Middle frontal gyrus (tissue), 1 donor: ENCODE measurements at regions not wholly inside any gene's neighbourhood (a gene's known extent, or its start where the extent isn't known, plus 50 kb on each side); places are given as distances from the start of the nearest gene placed in this dataset.
"Not testable (repeated sequence)": the region's sequence is repeated elsewhere in the genome, so short reads cannot be mapped to it uniquely, and the experiment has no call there.

Source experiments
- DNase-seq: peaks from one replicate; pipeline ENCODE4 v3.0.0-alpha.2; 2015; ENCODE audit warnings: low spot score; ENCODE audit errors: extremely low spot score

DNA sequence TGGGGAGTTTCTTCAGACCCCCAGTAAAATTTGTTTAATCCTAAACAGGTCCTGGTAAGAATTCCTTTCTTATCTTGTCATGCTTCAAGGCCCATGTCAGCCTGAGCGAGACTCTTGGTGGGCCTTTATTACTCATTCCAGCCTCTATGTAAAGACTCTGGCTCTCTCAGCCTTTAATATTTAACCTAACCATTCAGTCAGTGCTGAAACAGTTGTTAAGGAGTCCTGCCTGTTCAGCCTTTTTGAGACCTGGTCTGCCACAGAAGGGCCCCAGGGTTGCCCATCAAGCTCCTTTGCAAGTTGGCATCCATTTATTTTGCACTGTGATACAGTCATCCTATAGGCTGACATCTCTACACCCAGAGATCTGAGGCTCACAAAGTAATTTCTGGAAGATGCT lies 107.7 kb upstream of the VANGL1 start:
- DNase-seq, result no peak

DNA sequence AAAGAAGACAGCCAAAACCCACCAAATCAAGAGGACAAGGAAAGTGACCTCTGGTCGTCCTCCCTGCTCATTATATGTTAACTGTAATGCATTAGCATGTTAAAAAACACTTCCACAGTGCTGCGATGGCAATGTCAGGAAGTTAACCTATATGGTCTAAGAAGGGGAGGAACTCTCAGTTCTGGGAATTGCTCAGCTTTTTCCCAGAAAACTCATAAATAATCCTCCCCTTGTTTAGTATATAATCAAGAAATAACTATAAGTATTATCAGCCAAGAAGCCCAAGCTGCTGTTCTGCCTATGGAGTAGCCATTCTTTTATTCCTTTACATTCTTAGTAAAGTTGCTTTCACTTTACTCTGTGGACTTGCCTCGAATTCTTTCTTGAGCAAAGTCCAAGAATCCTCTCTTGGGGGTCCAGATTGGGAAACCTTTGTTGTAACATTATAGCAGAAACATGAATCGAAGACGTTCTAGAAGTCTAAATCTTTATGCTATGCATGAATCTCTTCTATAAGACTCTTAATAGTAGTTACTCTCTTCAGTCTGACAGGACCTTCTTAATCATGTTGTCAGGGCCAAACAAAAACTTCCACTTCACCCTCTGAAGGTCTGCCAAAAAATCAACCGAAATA lies 110.0 kb upstream of the VANGL1 start:
- no peak for DNase-seq

DNA sequence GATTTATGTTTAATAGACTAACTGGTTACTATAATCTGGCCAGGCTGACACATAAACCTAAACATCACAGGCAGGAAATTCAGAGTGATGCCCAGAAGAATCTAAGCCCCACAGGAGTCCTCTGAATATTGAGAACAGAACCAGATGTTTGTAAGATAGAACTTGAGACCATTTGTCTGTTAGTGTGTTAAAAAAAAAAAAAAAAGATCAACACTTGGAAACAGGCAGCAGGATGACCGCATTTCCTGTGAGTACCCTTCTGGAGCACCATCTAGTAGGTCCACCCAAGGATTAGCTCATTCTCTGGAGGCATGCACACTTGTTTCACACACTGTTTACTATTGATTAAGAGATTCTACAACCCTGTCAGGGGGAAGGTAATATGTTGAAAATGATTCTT lies 111.4 kb upstream of the VANGL1 start:
- no peak for DNase-seq

DNA sequence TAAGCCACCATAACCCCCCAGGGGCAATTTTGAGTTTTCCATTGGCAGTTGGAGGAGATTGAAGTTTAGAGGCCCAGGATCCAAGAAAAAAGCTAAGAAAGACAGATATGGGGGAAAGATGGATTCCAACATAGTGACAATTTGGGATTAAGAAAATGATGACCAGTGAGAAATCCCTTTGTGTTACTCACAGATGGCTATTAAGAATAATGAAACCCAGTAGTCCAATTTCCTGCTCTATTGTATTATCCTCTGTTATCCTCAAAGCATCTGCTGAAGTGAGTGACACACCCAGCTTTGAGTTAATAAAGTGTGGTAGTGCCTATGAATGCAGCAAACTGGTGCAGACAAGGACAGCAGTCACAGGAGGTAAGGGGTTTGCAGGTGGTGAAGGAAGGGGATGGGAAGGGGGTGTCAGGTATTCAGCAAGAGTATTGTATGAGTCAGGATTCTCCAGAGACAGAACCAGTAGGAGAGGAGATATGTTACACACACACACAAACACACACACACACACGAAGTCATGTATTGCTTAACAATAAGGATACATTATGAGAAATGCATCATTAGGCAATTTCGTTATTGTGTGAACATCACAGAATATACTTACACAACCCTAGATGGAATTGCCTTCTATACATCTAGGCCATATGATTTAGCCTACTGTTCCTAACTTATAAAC lies 112.4 kb upstream of the VANGL1 start:
- no peak for DNase-seq

DNA sequence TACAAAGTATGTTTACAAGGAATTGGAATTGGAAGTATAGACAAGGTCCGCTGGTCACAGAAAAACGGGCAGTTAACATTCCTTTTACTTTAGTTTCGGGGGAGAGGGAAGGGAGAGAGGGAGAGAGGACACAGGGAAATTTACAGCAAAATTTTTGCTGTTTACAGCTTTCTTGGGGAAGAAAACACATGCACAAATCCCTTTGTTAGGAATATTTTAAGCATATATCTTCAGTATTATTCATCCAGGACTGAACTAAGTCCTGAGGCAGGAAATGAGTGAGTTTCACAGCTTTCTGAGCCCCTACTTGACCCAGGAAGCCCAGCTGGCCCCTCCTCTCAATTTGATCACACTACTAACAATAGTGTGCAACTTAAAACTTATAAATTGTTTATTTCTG lies 113.4 kb upstream of the VANGL1 start:
- not testable (repeated sequence) for DNase-seq

DNA sequence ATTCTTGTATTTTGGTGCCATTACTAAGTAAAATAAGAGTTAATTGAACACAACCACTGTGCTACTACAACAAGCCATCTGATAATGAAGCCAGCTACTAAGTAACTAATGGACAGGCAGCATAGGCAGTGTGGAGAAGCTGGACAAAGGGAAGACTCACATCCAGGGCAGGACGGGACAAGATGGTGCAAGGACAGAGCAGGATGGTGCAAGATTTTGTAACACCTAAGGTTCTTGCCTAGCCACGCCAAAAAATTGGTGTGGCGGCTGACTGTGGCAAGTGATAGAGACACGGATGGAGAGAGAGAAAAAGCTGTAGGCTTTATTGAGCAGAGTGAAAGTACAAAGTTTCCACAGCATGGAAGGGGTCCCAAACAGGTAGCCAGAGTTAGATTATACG lies 114.0 kb upstream of the VANGL1 start:
- no peak for DNase-seq

DNA sequence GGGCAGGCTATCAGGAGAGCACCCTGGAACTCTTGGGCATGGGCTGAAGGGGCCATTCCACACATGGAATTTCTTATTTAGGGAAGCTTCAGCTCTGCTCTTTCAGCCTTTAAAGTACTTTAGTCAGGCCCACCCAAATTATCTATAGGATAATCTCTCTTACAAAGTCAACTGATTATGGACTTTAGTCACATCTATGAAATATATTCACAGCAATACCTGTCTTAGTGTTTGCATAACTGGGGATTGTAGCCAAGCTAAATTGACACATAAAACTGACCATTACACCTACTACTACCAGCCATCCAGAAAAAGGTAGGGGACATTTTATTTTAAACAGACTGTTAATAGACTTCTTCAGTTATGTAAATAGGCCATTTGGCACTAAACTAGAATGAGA lies 114.9 kb upstream of the VANGL1 start:
- no peak for DNase-seq

DNA sequence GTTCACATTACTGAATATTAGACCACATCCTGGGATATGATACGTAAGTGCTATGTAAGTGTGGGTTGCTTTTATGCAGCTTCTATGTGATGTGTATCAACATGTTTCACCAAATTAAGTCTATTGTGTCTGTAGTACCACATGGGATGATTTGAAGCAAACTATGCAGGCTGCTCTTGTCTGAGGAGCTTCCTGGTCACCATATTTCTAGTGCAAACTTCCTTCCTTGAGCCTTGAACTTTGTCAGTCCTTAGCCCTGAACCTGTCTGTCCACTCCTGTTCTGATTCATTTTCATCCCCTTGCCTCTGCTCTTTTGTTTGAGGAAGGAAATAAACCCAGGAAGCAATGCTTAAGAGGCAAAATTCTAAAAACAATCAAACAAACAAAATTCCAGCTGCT lies 117.5 kb upstream of the VANGL1 start:
- DNase-seq, result no peak

DNA sequence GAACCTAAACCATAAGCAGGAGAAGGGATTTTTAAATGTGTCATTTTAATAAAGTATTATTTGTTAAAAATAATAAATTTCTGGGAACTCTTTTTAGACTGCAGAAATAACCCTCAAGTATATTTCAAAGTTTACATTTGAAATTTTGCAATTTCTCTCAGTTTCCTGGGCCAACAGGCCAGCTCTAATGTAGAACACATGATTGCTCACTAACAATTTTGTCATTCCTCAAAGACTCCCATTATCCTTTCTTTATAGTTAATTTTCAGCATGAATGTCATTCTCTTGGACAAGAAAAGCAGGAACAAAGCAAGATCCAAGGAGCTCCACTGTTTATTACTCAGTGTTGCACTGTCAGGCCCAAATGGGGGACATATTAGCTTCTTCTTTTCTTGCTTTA lies 119.4 kb upstream of the VANGL1 start:
- DNase-seq, result no peak

DNA sequence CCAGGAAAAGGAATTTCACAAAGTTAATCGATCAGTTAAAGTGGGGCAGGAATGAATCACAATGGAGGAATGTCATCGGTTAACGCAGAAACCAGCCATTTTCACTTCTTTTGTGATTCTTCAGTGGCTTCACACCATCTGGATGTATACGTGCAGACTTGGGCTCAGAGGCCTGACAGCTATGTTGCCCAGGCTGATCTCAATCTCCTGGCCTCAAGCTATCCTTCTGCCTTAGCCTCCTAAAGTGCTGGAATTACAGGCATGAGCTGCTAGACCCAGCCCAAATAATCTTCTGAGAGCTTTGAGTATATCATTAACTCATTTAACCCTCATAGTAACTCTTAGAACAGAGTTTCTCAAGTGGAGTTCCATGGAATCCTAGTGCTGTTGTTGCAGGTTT lies 126.5 kb upstream of the VANGL1 start:
- DNase-seq, result no peak

DNA sequence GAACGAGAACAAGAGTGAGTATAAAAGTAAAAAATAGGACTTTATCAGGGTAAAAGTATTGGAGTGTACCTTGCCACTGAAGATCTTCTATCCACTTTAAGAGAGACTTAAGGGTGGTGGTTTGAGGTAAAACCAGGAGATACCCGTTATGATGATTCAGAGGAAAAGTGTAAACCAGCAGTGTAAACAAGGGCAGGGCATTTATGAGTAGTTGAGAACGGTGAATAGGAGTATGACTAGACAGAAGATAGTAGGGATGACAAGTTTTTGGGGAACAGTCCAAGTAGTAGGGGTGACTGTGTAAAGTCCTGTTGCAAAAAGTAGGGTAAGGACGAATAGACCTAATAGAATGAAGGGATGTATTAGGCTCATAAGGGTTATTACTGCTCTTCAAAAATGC lies 131.5 kb upstream of the VANGL1 start:
- DNase-seq, result not testable (repeated sequence)

DNA sequence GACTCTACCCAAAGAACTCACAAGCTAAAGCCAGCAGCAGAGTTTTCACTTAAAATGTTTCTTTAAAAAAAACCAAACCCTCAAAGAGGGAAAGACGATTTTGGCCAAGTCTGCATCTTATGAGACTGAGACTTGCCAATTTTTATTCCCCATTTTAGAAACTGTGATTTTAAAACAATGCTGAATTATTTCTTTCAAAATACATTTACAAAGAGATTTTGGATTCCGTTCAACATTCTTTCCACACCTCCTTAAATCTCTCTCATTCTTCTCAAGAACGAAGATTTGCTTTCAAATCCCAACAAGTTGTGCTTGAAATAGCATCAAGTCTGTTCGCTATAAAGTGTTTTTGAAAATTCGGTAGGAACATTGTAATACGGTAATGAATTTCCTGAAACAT lies 133.9 kb upstream of the VANGL1 start:
- DNase-seq, result peak; percentile 16

DNA sequence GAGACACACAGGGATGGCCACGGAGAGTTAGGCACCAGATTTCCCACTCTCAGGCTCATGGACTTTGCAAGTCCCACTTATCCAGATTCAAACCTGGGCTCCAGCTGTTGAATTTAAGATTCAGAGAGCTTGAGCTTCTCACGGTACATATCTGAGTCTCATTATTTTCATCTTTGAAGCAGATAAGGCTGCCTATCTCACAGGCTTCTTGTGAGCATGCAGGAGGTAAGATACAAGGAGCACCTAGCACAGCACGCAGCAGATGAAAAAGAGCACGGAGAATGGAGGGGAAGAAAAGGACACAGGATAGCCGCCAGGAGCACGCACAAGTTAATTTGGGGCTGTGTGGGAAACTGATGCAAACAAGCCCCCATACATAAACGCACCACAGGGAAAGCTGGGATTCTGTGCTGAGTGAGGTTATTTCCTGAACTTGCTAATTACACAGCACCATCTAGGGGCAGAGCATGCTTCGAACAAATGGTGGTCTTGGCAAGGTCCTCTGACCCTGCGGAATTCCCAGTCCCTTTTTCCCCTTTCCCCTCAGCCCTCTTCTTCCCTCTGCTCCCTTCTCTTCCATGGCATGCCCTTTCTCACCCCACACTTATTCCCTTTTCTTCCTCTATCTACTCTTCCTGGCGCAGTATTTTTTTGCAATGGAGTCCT lies 134.7 kb upstream of the VANGL1 start:
- DNase-seq, result no peak

DNA sequence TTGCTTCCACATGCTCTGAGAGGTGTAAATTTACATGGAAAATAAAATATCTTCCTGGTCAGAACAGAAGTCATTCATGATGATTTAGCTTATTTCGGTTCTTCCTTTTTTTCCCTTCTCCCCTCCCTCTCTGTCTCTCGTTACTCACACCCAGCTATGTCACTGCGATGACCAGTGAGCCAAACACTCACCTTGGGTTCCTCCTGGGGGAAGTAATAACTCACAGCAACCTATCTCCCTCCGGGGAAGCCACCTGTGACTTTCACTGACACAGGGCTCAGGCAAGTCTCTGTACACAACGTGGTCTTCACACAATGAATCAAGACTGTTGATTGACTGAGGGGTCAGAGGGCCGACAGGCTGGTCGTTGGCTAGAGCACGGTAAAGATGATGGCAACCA lies 135.3 kb upstream of the VANGL1 start:
- DNase-seq, result no peak

DNA sequence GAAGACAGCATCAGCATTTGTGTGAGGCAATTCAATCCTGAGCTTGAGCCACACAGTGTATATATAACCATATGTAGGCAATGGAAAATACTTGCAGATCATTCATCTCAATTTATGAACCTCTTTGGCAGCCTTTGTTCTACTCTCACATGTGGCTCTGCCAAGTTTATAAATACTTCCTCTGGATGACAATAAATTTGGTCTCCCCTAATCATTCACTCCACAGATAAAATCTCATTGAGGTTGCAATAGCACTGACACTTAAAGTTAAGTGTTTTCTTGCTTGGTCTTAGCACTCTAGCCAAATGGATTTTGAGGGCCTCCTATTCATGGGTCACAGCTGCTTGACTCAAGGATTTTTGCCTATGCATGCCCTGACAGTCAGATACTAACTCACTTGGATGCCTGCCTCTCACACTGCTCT lies 136.6 kb upstream of the VANGL1 start:
- DNase-seq, result no peak

DNA sequence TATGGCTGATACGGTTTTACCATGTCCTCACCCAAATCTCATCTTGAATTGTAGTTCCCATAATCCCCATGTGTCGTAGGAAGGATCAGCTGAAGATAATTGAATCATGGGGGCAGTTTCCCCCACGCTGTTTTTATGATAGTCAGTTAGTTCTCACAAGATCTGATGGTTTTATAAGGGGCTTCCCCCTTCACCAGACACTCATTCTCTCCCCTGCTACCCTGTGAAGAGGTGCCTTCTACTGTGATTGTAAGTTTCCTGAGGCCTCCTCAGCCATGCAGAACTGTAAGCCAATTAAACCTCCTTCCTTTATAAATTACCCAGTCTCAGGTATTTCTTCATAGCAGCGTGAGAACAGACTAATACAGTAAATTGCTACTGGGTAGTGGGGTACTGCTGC lies 139.6 kb upstream of the VANGL1 start:
- not testable (repeated sequence) for DNase-seq

DNA sequence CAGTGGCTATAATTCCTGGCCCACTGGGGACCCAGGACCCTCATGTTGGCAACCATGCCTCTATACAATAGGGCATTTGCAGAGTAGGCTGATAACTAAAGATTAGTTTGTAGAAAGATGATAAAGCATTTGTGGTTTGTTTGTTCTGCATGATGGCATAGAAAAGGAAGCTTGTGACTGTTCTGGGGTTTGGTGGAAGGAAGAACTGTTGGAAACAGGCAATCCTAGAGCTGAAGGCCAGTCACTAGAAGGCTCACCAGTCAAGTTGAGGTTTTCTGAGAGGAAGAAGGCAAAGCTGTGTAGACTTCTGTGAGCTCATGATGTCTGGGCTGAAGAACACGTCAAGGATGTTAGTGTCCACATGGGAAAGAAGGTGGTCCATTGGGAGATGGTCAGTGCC lies 140.3 kb upstream of the VANGL1 start:
- no peak for DNase-seq

DNA sequence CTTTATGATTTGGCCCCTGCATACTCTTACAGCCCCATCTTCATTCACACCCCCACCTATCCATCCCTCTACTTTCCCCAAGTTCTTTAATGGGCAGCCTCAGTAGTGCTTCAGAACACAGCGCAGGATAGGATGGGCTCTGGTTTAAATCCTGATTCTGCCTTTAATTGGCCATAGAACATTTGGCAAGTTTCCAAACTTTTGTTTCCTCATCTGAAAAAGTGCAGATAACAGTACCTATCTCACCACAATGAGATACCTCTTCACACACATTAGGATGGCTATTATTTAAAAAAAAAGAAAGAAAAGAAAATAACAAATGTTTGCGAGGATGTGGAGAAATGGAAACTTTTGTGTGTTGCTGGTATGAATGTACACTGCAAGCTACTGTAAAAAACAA lies 142.5 kb upstream of the VANGL1 start:
- no peak for DNase-seq

DNA sequence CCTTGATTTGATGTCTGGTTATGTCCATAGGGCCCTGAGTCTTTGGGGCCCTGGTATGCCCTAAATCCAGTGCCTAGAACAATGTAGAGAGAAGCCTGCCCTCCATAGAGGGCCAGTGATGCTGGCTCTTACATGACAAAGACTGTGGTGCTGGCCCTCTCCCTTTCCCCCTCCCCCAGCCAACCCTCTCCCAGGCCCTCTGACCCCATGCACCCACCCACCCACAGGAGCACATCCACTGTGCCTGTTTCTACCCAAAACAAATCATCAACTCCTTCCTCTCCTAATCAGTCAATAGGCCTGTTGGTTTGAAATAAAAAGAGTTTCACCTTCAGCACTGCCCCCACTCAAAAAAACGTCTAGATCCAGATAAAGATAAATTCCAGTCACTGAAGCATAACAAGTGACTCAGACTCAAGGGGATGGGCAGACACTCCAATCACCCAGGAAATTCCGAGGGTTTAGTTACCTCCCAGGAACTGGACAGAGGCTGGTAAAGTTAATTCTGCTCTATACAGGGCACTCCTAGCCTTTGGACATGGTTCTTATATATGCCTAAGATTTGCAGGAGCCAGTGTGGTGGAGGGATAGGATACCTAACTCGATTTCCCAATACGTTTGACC lies 144.8 kb upstream of the VANGL1 start:
- DNase-seq, result no peak

DNA sequence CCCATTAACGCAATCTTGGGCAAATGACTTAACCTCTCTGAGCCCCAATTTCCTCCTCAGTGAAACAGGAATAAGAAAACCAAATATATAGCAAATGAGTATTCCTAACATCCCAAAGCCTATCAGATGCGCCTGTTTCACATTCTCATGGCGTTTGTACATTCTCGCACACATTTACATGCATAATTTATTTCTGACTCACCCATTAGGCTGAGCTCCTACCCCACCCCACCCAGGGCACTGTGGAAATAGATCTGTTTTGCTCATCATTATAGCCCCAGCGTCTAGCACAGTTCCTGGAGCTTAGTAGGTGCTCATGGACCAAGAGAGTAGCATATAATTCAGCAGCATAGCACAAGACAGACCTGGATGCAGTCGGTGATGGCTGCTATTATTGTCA lies 146.1 kb upstream of the VANGL1 start:
- DNase-seq, result no peak

DNA sequence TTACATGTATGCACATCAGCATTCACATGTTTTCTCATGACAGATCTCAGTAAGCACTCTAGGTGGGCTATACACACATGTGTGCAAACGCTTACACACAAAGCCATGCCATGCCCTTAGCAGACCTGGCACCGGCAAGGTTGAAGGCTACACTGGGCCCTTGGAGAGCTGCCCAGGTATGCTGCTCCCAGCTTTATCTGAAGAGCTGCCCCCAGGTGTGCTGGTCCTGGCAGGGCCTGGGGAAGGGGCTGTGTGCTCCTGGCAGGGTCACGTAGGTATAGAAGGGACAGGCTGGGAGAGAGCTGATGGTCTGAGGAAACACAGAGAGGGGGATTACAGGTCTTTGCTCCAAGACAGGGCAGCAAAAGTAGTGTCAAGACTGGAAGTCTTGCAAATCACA lies 146.7 kb upstream of the VANGL1 start:
- no peak for DNase-seq

DNA sequence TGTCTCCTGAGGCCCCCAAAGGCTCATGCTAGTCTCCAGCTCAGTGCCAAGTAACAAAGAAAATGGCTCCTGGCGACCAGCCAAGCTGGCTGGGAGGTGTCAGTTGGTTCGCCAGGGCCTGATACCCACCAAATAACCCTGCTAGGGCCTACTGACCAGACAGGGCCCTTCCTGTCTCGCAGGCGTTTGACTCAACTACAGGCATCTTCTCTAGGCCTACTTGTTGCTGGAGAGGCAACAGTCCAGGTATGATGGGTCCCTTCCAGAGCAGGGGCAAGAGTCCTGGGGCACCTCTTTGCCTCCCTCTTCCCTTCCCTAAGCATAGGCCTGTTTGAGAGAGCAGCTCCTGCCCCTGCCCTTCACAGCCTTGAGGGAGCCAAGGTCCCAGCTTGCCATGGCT lies 147.9 kb upstream of the VANGL1 start:
- DNase-seq, result no peak
